Heart right ventricle (tissue), 16 donors: ENCODE measurements at regions not wholly inside any gene's neighbourhood (a gene's known extent, or its start where the extent isn't known, plus 50 kb on each side); places are given as distances from the start of the nearest gene placed in this dataset.
"Not testable (repeated sequence)": the region's sequence is repeated elsewhere in the genome, so short reads cannot be mapped to it uniquely, and the experiment has no call there.

Experiments used
- ATAC-seq, 8 donors: fragments of 200-7000 bp; cut with Tn5 transposase; one replicate each; pipeline ENCODE4 v1.9.1; 2020; ENCODE audit warnings: mild to moderate bottlenecking in 8 of 8, moderate library complexity in 8 of 8, moderate number of reproducible peaks in 1 of 8
- DNase-seq, 2 donors: peaks; one replicate each; pipeline ENCODE4 v3.0.0-alpha.2; 2020
- H3K27ac ChIP-seq, 10 donors: fragments of 200-600 bp; sonication (generic) in 2 of 10; one replicate each; pipeline versions ENCODE4 v1.5.0 to v1.8.0; 2020 to 2022; ENCODE audit warnings: mild to moderate bottlenecking in 3 of 10
- H3K27me3 ChIP-seq, 7 donors: fragments of 200-600 bp; one replicate each; pipeline ENCODE4 v1.8.0; 2021 to 2022; ENCODE audit warnings: mild to moderate bottlenecking in 2 of 7
- H3K36me3 ChIP-seq, 9 donors: fragments of 200-600 bp; sonication (generic) in 1 of 9; one replicate each; pipeline versions ENCODE4 v1.5.0 to v1.8.0; 2020 to 2022; ENCODE audit warnings: mild to moderate bottlenecking in 2 of 9
- H3K4me1 ChIP-seq, 9 donors: fragments of 200-600 bp; sonication (generic) in 1 of 9; one replicate each; pipeline versions ENCODE4 v1.5.0 to v1.8.0; 2020 to 2022; ENCODE audit warnings: mild to moderate bottlenecking in 4 of 9
- H3K4me3 ChIP-seq, 10 donors: fragments of 200-600 bp; sonication (generic) in 2 of 10; one replicate each; pipeline versions ENCODE4 v1.5.0 to v1.8.0; 2020 to 2022; ENCODE audit warnings: mild to moderate bottlenecking in 7 of 10, moderate library complexity in 2 of 10
- H3K9me3 ChIP-seq, 11 donors: fragments of 200-600 bp in 10 of 11; sonication (generic) in 2 of 11; one replicate each; pipeline versions ENCODE4 v1.5.0 to v1.8.0; 2013 to 2022; ENCODE audit warnings: mild to moderate bottlenecking in 2 of 11, control low read depth in 1 of 11, moderate library complexity in 1 of 11
- WGBS, 2 donors: extraction: QIAGEN DNeasy Blood & Tissue Kit; methylation state at CpG; one replicate each; pipeline ENCODE4 v1.1.7; 2013; ENCODE audit warnings: inconsistent platforms in 1 of 2; 5-methylcytosine and 5-hydroxymethylcytosine counted together
- intact Hi-C, 10 donors: fragments of 100-400 bp; cut with DNase I; formaldehyde crosslinking; loops; one replicate each; pipeline versions ENCODE4 v1.11.1 to v1.14.2; 2022
- TF ChIP-seq, protein P1 (sequence below), 9 donors: fragments of 200-600 bp; sonication (generic) in 2 of 9; IDR thresholded peaks; one replicate each; pipeline versions ENCODE4 v1.5.0 to v1.8.0; 2021 to 2022; ENCODE audit warnings: antibody characterized with exemption in 9 of 9, mild to moderate bottlenecking in 5 of 9, moderate library complexity in 1 of 9
- donor health status: Arrhythmogenic right ventricular cardiomyopathy.
- donor health status: ischemic (EF 13 %, LVEDD 7.1; RV severe dilation, severe dysfunction).
- donor health status: healthy with polysubstance abuse.
- donor health status: DM: no; HTN: yes; CAD: no.
- donor health status: DM: no; HTN: no; CAD: no.
- donor health status: ischemic (EF 25% LVEDD 6.9; RV normal size, moderate dysfunction).
- donor health status: ischemic (EF 25% LVEDD 5.7; RV mildly dilated, moderate dysfunction).
- donor health status: healthy.
- donor health status: DM: yes; HTN: yes; CAD: no.
- donor health status: Ischemic cardiomyopathy.
- donor health status: ischemic (EF 35%, LVEDD 5.7; RV mildly dilated, moderate dysfunction).
- donor health status: nonischemic (EF 11% LVEDD 7.7; RV severe dilation, severe dysfunction).
- donor health status: DM: yes; HTN: yes; CAD: no.
- donor health status: PGD.
- donor health status: ischemic (EF 29% LVEDD 5.4; RV normal size, mild dysfunction).
- donor health status: nonischemic (EF 23%, LVEDD 6.1; RV moderate dilation, normal function).

DNA sequence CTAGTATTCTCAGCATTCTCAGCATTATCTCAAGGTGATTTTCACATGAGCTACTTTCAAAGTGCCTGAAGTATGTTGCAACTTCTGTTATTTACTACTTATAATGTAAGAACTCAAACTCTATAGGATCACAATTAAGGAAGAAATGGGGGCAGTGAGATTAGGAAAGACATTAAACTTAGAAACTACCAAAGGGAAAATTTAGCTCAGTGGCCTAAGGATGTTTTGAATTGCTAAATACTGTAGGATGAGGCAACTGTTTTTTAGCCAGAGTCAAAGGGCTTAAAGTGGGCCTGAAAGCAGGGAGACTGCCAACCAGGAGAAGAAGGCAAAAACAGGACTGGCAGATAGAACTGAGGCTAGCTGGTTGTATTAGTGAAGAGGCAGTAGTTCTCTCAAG is 55.5 kb upstream of the MBNL1 start:
- H3K4me1 ChIP-seq = peaks cover 0 to 16% (median 0%) of the 10 kb centered on the region in 9 donors
- H3K27ac ChIP-seq = no peak overlapping the region
- DNase-seq (no peak), ATAC-seq (no peak)
- H3K27me3 ChIP-seq = no peaks in the 10 kb centered on the region
- intact Hi-C loops = no loop called here
- no peaks in the 10 kb centered on the region for H3K36me3 ChIP-seq
- no peaks in the 10 kb centered on the region for H3K9me3 ChIP-seq
- H3K4me3 ChIP-seq = no peak overlapping the region
- TF ChIP-seq, protein P1, sequence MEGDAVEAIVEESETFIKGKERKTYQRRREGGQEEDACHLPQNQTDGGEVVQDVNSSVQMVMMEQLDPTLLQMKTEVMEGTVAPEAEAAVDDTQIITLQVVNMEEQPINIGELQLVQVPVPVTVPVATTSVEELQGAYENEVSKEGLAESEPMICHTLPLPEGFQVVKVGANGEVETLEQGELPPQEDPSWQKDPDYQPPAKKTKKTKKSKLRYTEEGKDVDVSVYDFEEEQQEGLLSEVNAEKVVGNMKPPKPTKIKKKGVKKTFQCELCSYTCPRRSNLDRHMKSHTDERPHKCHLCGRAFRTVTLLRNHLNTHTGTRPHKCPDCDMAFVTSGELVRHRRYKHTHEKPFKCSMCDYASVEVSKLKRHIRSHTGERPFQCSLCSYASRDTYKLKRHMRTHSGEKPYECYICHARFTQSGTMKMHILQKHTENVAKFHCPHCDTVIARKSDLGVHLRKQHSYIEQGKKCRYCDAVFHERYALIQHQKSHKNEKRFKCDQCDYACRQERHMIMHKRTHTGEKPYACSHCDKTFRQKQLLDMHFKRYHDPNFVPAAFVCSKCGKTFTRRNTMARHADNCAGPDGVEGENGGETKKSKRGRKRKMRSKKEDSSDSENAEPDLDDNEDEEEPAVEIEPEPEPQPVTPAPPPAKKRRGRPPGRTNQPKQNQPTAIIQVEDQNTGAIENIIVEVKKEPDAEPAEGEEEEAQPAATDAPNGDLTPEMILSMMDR (IDR thresholded peaks at IDR 0.05) = no peak

DNA sequence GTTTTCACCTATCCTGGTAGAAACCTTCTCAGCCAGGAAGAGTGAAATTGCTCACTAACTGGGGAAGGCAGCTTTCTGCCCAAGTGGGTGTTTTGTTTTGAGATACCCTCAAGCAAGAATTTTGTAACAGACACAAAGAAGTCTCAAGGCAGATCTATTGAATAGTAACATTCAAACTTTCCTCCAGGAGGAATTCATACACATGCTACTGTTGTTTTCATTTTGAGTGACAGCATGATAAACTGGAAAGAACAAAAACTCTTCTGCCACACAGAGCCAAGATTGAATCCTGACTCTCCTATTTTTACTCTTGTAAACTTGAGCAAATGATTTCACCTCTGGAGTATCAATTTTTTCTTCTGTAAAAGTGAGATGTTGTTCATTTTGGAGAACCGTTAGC is 54.8 kb upstream of the MBNL1 start:
- DNase-seq = no peak
- 81 to 83% methylated on average over 1 of the region's 1 CpG for WGBS, 2 donors
- TF ChIP-seq, protein P1 (IDR thresholded peaks at IDR 0.05) = no peak
- H3K9me3 ChIP-seq = no peaks in the 10 kb centered on the region
- H3K27ac ChIP-seq = no peak overlapping the region
- no peak overlapping the region for H3K4me3 ChIP-seq
- no peaks in the 10 kb centered on the region for H3K36me3 ChIP-seq
- no peaks in the 10 kb centered on the region for H3K27me3 ChIP-seq
- intact Hi-C loops = no loop called here
- peak in 1 of 8 donors; percentile 37 for ATAC-seq
- H3K4me1 ChIP-seq = peaks cover 0 to 24% (median 0%) of the 10 kb centered on the region in 9 donors

DNA sequence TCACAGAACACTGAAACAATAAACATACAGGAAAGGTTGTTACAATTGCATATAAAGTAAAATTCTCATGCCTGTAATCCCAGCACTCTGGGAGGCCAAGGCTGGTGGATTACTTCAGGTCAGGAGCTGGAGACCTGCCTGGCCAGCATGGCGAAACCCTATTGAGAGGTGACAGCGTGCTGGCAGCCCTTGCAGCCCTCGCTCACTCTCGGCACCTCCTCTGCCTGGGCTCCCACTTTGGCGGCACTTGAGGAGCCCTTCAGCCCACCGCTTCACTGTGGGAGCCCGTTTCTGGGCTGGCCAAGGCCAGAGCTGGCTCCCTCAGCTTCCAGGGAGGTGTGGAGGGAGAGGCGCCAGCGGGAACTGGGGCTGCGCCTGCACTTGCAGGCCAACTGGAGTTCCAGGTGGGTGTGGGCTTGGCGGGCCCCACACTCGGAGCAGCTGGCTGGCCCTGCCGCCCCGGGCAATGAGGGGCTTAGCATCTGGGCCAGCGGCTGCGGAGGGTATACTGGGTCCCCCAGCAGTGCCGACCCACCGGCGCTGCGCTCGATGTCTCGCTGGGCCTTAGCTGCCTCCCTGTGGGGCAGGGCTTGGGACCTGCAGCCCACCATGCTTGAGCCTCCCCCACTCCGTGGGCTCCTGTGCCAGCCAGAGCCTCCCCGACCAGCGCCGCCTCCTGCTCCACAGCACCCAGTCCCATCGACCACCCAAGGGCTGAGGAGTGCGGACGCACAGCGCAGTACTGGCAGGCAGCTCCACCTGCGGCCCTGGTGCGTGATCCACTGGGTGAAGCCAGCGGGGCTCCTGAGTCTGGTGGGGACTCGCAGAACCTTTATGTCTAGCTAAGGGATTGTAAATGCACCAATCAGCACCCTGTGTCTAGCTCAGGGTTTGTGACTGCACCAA is 51.5 kb upstream of the MBNL1 start:
- ATAC-seq, H3K4me3 ChIP-seq, H3K9me3 ChIP-seq, intact Hi-C loops, H3K27ac ChIP-seq, H3K36me3 ChIP-seq, H3K27me3 ChIP-seq, DNase-seq: not testable (repeated sequence)
- peaks cover 0 to 45% (median 3%) of the 10 kb centered on the region in 9 donors for H3K4me1 ChIP-seq
- WGBS, 2 donors = 95 to 97% methylated on average over 31 to 34 of the region's 34 CpGs

DNA sequence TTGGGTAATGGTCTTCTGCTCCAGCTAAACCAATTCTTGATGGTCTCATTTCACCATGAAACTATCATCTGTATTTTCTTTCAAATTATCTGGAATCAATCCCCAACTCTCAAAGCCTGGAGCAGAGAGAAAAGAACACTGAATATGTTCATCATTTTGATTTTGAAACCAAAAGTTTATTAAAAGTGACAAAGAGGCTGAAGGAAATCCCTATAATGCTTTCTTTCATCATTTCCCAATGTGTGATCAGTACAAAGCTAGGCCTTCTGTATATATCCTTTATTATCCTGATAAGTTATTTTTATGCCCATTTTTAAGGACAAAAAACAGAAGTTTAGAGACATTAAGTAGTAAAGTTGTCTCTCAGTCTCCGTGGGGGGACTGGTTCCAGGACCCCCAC is 50.1 kb upstream of the MBNL1 start:
- no peak for ATAC-seq
- TF ChIP-seq, protein P1 (IDR thresholded peaks at IDR 0.05) = no peak
- Histone ChIP-seq H3K9me3 (no peaks in the 10 kb centered on the region), H3K4me1 (peaks cover 0 to 48% (median 7%) of the 10 kb centered on the region in 9 donors), H3K27ac (no peak overlapping the region), H3K27me3 (no peaks in the 10 kb centered on the region), H3K4me3 (peak overlapping the region in 1 of 10 donors; percentile 12), H3K36me3 (no peaks in the 10 kb centered on the region)
- WGBS, 2 donors = 88 to 95% methylated on average over 1 of the region's 1 CpG
- no peak for DNase-seq
- intact Hi-C loops = no loop called here
